GM10266 (cell line): ENCODE measurements at regions not wholly inside any gene's neighbourhood (a gene's known extent, or its start where the extent isn't known, plus 50 kb on each side); places are given as distances from the start of the nearest gene placed in this dataset.

Experiments
- DNase-seq: peaks from one replicate; pipeline ENCODE4 v3.0.0; 2012; ENCODE audit errors: extremely low spot score
- TF ChIP-seq, protein P1 (sequence below): IDR thresholded peaks from 2 replicates; pipeline ENCODE4 v1.5.1; 2012; ENCODE audit warnings: mild to moderate bottlenecking, low read depth; ENCODE audit not compliant: control insufficient read depth, insufficient read depth; ENCODE audit errors: missing control alignments

DNA sequence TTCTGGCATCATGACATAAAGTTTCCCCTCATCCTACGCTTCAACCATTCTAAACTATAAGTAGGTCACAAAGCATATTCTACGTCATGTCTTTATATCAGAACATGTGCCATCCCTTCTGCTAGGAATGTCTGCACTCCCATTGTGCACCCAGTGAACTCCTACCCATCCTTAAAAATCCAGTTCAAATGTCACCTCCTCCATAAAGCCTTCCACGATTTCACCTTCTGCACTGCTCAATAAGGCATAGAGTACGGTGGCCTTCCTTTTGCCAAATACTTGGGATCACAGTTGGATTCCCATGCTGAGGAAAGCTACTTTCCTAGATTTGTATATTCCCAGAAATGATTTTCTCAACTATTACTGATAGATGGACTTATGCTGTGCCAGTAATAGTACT lies 186.3 kb upstream of the ZKSCAN2 start:
- no peak for DNase-seq
- TF ChIP-seq, protein P1, sequence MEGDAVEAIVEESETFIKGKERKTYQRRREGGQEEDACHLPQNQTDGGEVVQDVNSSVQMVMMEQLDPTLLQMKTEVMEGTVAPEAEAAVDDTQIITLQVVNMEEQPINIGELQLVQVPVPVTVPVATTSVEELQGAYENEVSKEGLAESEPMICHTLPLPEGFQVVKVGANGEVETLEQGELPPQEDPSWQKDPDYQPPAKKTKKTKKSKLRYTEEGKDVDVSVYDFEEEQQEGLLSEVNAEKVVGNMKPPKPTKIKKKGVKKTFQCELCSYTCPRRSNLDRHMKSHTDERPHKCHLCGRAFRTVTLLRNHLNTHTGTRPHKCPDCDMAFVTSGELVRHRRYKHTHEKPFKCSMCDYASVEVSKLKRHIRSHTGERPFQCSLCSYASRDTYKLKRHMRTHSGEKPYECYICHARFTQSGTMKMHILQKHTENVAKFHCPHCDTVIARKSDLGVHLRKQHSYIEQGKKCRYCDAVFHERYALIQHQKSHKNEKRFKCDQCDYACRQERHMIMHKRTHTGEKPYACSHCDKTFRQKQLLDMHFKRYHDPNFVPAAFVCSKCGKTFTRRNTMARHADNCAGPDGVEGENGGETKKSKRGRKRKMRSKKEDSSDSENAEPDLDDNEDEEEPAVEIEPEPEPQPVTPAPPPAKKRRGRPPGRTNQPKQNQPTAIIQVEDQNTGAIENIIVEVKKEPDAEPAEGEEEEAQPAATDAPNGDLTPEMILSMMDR: no peak

DNA sequence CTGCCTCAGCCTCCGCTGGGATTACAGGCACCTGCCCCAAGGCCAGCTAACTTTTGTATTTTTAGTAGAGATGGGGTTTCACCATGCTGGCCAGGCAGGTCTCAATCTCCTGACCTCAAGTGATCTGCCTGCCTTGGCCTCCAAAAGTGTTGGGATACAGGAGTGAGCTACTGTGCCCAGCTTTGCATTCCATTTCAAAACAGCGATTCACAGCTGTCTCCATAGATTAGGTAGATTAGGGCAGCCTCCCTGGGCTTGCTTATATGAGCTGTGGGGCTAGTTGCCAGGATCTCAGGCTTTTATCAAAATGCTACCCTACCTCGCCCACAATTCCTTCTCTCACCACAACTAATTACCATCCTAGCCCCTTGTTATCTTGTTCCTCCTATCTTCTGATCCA lies 176.4 kb upstream of the ZKSCAN2 start:
- TF ChIP-seq, protein P1: no peak
- no peak for DNase-seq

DNA sequence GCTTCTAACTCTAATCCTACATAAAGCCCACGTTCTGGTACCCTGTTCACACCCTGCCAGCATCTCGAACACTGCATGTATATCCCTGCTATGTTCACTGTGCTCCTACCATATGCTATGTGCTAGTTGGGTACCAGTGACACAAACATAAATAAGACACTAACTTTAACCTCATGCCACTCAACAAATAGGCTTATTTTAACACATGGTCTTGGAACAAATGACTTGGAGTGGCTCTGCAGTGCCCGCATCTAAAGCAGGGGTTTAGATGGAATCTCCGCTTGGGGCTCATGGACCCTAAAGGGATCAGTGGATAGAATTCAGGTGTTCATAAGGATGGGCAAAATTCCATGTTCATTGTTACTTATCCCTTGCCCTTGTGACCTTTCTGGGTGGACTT lies 175.7 kb upstream of the ZKSCAN2 start:
- TF ChIP-seq, protein P1: no peak
- DNase-seq: no peak

DNA sequence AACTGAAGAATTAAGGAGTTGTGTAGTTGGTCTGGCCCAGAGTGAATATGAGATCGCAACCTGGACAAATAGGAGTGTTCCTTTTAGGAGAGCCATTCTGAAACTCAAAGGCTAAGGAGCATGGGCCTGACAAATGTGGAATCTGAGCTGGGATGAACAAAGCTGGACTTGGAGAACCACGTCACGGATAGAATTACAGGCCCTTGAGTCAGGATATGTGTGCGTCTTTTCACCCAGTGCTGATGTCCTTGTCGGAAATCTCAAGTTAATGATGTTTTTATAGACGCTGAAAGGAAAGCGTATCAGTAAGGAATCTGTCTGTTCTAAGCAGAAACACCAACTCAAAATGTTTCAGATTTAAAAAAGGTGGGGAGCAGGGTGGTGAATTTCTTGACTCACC lies 173.8 kb upstream of the ZKSCAN2 start:
- TF ChIP-seq, protein P1: no peak

DNA sequence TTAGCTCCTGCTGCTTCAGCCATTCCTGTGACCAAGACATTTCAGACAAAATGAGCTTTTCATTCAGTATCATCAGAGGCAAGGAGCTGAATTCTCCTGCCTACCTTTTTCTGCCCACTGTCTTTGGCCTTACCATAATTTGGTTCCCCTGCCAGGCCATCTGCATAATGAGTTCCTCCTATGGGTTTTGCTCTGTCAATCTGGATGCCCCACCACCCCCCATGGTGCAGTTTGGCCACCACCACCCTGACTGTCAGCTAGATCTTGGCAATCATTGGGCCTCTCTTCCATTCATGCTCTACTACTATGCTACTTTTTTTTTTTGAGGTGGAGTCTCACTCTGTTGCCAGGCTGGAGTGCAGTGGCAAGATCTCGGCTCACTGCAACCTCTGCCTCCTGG lies 169.2 kb upstream of the ZKSCAN2 start:
- TF ChIP-seq, protein P1: no peak
- no peak for DNase-seq

More for the DNA sequence above, 173.8 kb upstream of the ZKSCAN2 start:
- no peak for DNase-seq

DNA sequence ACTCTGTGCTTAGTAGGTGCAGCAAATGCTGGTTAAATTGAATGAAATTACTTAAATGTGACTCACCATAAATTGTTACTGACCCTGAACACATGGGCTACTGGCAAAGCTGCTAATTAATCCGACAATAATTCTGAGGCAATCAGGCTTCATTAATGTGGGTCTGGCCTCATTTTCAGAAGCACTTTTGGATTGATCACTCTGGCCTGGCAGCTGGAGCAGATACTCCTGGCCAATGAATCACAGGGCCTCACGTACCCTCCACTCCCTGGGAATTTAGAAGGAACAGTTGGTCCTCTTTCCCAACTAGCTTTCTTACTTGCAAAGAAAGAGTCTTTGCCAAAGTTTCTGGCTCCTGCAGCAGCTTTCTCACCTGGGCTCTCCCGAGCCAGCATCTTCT lies 162.0 kb upstream of the ZKSCAN2 start:
- TF ChIP-seq, protein P1: no peak
- DNase-seq: no peak

DNA sequence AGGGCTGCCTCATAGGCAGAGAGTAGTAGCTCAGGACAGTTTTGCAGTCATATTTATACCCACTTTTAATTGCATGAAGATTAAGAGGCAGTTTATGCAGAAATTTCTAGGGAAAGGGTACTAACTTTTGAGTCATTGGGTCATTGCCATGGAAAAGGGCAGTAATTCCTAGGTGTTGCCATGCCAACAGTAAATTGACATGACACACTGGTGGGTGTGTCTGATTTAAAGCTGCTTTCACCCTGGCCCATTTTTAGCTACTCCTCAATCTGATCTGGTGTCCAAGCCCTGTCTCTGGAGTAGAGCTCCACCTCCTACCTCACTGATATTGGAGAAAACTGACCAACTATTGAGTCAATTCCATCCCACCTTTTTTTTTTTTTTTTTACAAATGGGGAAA lies 161.5 kb upstream of the ZKSCAN2 start:
- TF ChIP-seq, protein P1: no peak
- no peak for DNase-seq
